ENCODE measurements at regions not wholly inside any gene's neighbourhood (a gene's known extent, or its start where the extent isn't known, plus 50 kb on each side); places are given as distances from the start of the nearest gene placed in this dataset.
A peak's percentile ranks its signal among the peaks of the same experiment; 100 is the strongest.

DNA sequence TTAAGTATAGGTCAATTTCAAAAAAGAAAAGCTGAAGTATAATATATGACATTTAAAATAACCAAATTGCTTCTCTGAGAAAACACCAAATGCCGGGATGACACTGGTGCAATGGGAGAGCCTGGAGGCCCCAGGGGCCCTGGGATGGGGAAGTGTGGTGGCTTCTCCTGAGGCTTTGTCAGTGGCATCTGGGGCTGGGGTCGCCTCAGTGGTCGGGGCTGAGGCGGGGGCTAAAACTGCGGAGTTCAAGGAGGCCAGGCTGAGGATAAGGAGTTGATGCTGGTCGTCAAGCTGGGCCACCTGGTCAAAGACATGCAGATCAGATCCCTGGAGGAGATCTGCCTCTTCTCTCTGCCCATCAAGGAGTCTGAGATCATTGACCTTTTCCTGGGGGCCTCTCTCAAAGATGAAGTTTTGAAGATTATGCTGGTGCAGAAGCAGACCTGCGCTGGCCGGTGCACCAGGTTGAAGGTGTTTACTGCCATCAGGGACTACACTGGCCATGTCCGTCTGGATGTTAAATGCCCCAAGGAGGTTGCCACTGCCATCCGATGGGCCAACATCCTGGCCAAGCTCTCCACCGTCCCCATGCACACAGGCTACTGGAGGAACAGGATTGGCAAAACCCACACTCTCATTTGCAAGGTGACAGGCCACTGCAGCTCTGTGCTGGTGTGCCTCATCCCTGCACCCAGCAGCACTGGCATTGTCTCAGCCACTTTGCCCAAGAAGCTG is 660.1 kb upstream of the CCDC179 start:
- 85 to 97% (median 95%) methylated on average over 6 to 11 of the region's 11 CpGs for WGBS, 4 donors
- intact Hi-C loops (cut with DNase I): no loop called here
- Histone ChIP-seq H3K4me3 (no peak overlapping the region), H3K27ac (no peak overlapping the region), H3K27me3 (no peaks in the 10 kb centered on the region), H3K9me3 (replicated peaks in 1 of 3) (no peaks in the 10 kb centered on the region), H3K36me3 (replicated peaks in 1 of 2) (no peaks in the 10 kb centered on the region), H3K4me1 (replicated peaks in 1 of 2) (no peaks in the 10 kb centered on the region)
- no peak for DNase-seq
- TF ChIP-seq POLR2A (IDR thresholded peaks at IDR 0.05): no peak

- no peaks in the 10 kb centered on the region for H3K4me1 ChIP-seq (replicated peaks in 1 of 2)
- no peaks in the 10 kb centered on the region for H3K27me3 ChIP-seq
- H3K36me3 ChIP-seq (replicated peaks in 1 of 2): no peaks in the 10 kb centered on the region
- no peak for DNase-seq
- no peak for TF ChIP-seq CTCF (IDR thresholded peaks at IDR 0.05)
- TF ChIP-seq POLR2A (IDR thresholded peaks at IDR 0.05): no peak
- H3K4me3 ChIP-seq: no peak overlapping the region
- intact Hi-C loops (cut with DNase I): no loop called here
- H3K9me3 ChIP-seq (replicated peaks in 1 of 3): no peaks in the 10 kb centered on the region
- 78 to 96% (median 90%) methylated on average over 4 of the region's 4 CpGs for WGBS, 4 donors
- H3K27ac ChIP-seq: no peak overlapping the region
These were observed 676.6 kb upstream of the CCDC179 start for GRCh38 chr11:23536907-23537306.

DNA sequence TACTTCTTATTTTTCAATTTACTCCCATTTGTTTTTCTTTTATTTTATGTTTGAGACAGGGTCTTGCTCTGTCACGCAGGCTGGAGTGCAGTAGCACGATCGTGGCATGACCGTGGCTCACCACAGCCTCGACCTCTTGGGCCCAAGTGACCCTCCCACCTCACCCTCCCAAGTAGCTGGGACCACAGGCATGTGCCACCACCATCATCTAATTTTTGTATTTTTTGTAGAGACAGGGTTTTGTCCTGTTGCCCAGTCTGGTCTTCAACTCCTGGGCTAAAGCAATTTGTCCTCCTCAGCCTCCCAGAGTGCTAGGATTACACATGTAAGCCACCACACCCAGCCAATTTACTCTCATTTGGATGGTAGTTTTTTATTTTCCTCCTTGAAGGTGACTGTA is 679.3 kb upstream of the CCDC179 start:
- no peak overlapping the region for H3K4me3 ChIP-seq
- no peaks in the 10 kb centered on the region for H3K9me3 ChIP-seq (replicated peaks in 1 of 3)
- intact Hi-C loops (cut with DNase I): no loop called here
- no peak overlapping the region for H3K27ac ChIP-seq
- TF ChIP-seq POLR2A (IDR thresholded peaks at IDR 0.05) (no peak), CTCF (IDR thresholded peaks at IDR 0.05) (no peak)
- no peaks in the 10 kb centered on the region for H3K36me3 ChIP-seq (replicated peaks in 1 of 2)
- 82 to 93% (median 88%) methylated on average over 4 to 5 of the region's 5 CpGs for WGBS, 4 donors
- no peak for DNase-seq
- H3K4me1 ChIP-seq (replicated peaks in 1 of 2): no peaks in the 10 kb centered on the region
- H3K27me3 ChIP-seq: no peaks in the 10 kb centered on the region

DNA sequence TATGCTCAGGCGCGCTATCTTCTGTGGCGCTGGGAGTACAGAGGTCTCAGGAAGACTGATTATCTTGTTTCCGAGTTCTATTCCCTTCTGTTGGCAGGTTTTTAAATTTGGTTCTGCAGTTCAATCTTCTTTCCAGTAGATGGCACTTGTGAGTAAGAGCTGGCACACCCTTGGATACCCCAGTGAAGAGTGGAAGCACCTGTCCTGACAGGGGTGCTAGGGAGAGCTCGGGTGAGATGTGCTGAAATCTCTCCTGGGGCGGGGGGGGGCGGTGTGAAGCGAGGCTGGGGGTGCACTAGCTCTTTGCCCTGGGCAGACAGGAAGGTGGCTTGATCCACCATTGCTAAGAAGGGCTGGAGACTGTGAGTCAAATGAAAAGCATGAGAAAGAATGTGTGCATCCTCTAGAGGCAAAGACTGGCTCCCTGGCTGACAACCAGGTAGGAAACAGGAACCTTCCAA is 679.9 kb upstream of the CCDC179 start:
- H3K4me3 ChIP-seq: no peak overlapping the region
- TF ChIP-seq CTCF (IDR thresholded peaks at IDR 0.05) (peak; percentile 50 to 82 (median 62)), POLR2A (IDR thresholded peaks at IDR 0.05) (no peak)
- no peaks in the 10 kb centered on the region for H3K4me1 ChIP-seq (replicated peaks in 1 of 2)
- no peaks in the 10 kb centered on the region for H3K27me3 ChIP-seq
- no peaks in the 10 kb centered on the region for H3K36me3 ChIP-seq (replicated peaks in 1 of 2)
- intact Hi-C loops (cut with DNase I): no loop called here
- peak in 3 of 7 donors; percentile 8 to 23 (median 22) for DNase-seq
- no peak overlapping the region for H3K27ac ChIP-seq
- H3K9me3 ChIP-seq (replicated peaks in 1 of 3): peaks cover 0 to 4% (median 0%) of the 10 kb centered on the region in 3 donors
- WGBS, 4 donors: 0 to 5% (median 3%) methylated on average over 6 to 8 of the region's 8 CpGs

- DNase-seq: no peak
- Histone ChIP-seq H3K36me3 (replicated peaks in 1 of 2) (no peaks in the 10 kb centered on the region), H3K4me1 (replicated peaks in 1 of 2) (no peaks in the 10 kb centered on the region), H3K9me3 (replicated peaks in 1 of 3) (peaks cover 0 to 5% (median 0%) of the 10 kb centered on the region in 3 donors), H3K4me3 (no peak overlapping the region), H3K27me3 (no peaks in the 10 kb centered on the region), H3K27ac (no peak overlapping the region)
- TF ChIP-seq POLR2A (IDR thresholded peaks at IDR 0.05): no peak
- intact Hi-C loops (cut with DNase I): no loop called here
- WGBS, 4 donors: 80 to 96% (median 87%) methylated on average over 1 of the region's 1 CpG
These were observed 681.9 kb upstream of the CCDC179 start for GRCh38 chr11:23542189-23542588.
